ENCODE measurements at regions not wholly inside any gene's neighbourhood (a gene's known extent, or its start where the extent isn't known, plus 50 kb on each side); places are given as distances from the start of the nearest gene placed in this dataset.

DNA sequence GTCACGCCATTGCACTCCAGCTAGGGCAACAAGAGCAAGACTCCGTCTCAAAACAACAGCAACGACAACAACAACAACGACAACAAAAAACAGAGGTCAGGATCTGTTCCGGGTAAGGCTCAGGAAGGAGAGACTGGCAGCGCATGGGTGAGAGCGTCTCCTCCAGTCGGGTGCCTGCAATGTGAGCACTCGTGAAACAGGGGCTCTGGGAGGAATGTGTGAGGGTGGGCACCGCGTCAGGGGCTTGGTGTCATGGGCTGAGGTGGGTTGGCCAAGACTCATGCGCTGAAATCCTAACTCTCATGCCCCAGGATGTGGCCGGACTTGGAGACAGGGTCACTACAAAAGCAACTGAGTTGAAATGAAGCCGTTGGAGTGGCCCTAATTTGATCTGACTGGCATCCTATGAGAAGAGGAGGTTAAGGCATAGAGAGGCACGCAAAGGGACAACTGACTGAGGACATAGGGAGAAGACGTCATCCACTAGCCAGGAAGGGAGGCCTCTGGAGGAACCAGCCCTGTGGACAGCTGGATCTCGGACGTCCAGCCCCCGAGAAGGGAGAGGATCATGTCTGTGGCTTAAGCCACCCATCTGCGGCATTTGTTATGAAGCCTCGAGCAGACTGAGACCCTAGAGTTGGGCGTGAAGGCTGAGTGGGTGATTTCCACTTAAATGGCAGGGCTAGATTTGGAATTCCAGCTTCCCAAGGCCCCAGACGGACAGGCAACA is 241.5 kb upstream of the PITRM1 start:
- H3K36me3 Mint-ChIP-seq, result no peaks in the 10 kb centered on the region
- Histone ChIP-seq H3K4me2 (no peak overlapping the region), H3K79me2 (ENCODE audit: low read depth) (no peaks in the 10 kb centered on the region), H3K27ac (no peak overlapping the region), H3K36me3 (no peaks in the 10 kb centered on the region), H3K27me3 (no peaks in the 10 kb centered on the region), H3K9me3 (ENCODE audit: low read depth) (no peaks in the 10 kb centered on the region), H3K4me1 (no peaks in the 10 kb centered on the region), H2AFZ (replicated peaks) (no peak overlapping the region), H3K9ac (no peak overlapping the region), H4K20me1 (ENCODE audit: low read depth) (no peaks in the 10 kb centered on the region), H3K4me3 (no peak overlapping the region), H3F3A (ENCODE audit: low read depth) (no peaks in the 10 kb centered on the region)
- no peak overlapping the region for H3K4me3 Mint-ChIP-seq
- TF ChIP-seq EZH2phosphoT487 (IDR thresholded peaks at IDR 0.05) (no peak), EZH2 (IDR thresholded peaks at IDR 0.05) (no peak)
- TF ChIP-seq, protein P1, sequence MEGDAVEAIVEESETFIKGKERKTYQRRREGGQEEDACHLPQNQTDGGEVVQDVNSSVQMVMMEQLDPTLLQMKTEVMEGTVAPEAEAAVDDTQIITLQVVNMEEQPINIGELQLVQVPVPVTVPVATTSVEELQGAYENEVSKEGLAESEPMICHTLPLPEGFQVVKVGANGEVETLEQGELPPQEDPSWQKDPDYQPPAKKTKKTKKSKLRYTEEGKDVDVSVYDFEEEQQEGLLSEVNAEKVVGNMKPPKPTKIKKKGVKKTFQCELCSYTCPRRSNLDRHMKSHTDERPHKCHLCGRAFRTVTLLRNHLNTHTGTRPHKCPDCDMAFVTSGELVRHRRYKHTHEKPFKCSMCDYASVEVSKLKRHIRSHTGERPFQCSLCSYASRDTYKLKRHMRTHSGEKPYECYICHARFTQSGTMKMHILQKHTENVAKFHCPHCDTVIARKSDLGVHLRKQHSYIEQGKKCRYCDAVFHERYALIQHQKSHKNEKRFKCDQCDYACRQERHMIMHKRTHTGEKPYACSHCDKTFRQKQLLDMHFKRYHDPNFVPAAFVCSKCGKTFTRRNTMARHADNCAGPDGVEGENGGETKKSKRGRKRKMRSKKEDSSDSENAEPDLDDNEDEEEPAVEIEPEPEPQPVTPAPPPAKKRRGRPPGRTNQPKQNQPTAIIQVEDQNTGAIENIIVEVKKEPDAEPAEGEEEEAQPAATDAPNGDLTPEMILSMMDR (IDR thresholded peaks at IDR 0.05), result no peak
- DNase-seq (ENCODE audit: low spot score), result no peak
- H3K27me3 Mint-ChIP-seq (ENCODE audit: insufficient read depth, low read depth), result peaks cover 2% of the 10 kb centered on the region
- peak overlapping the region; percentile 43 for H3K27ac Mint-ChIP-seq
- H3K4me1 Mint-ChIP-seq, result peaks cover 17% of the 10 kb centered on the region
- H3K9me3 Mint-ChIP-seq, result peaks cover 14% of the 10 kb centered on the region

DNA sequence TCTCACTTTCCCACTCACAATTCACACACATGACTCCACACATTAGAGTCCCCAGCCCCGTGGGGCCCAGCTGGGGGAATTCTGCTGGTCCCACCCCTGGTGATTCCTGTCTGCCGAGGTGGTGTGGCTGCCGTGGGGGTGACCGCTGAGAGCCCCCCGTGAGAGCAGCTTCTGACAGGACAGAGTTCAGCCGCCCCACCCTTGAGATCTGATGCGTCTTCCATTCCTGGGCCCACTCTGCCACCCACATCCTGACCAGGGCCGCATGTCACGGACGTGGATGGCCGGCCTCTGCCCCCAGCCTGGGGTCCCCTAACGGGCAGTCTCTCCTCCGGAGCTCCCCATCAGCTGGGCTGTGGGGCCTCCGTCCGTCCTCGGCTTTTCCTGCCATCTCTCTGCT is 240.1 kb upstream of the PITRM1 start:
- H3K27me3 Mint-ChIP-seq (ENCODE audit: insufficient read depth, low read depth), result peaks cover 2% of the 10 kb centered on the region
- H3K9ac ChIP-seq, result no peak overlapping the region
- no peak overlapping the region for H3K4me2 ChIP-seq
- H3K4me3 Mint-ChIP-seq, result peak overlapping the region; percentile 66
- no peaks in the 10 kb centered on the region for H4K20me1 ChIP-seq (ENCODE audit: low read depth)
- H2AFZ ChIP-seq (replicated peaks), result no peak overlapping the region
- no peaks in the 10 kb centered on the region for H3K36me3 Mint-ChIP-seq
- H3K79me2 ChIP-seq (ENCODE audit: low read depth), result no peaks in the 10 kb centered on the region
- TF ChIP-seq, protein P1 (IDR thresholded peaks at IDR 0.05), result no peak
- TF ChIP-seq EZH2 (IDR thresholded peaks at IDR 0.05) (no peak), EZH2phosphoT487 (IDR thresholded peaks at IDR 0.05) (no peak)
- no peaks in the 10 kb centered on the region for H3K27me3 ChIP-seq
- H3K9me3 ChIP-seq (ENCODE audit: low read depth), result no peaks in the 10 kb centered on the region
- peaks cover 14% of the 10 kb centered on the region for H3K9me3 Mint-ChIP-seq
- peaks cover 17% of the 10 kb centered on the region for H3K4me1 Mint-ChIP-seq
- no peak overlapping the region for H3K27ac ChIP-seq
- H3K27ac Mint-ChIP-seq, result peak overlapping the region; percentile 62
- no peaks in the 10 kb centered on the region for H3F3A ChIP-seq (ENCODE audit: low read depth)
- DNase-seq (ENCODE audit: low spot score), result no peak
- no peaks in the 10 kb centered on the region for H3K36me3 ChIP-seq
- no peak overlapping the region for H3K4me3 ChIP-seq
- no peaks in the 10 kb centered on the region for H3K4me1 ChIP-seq

DNA sequence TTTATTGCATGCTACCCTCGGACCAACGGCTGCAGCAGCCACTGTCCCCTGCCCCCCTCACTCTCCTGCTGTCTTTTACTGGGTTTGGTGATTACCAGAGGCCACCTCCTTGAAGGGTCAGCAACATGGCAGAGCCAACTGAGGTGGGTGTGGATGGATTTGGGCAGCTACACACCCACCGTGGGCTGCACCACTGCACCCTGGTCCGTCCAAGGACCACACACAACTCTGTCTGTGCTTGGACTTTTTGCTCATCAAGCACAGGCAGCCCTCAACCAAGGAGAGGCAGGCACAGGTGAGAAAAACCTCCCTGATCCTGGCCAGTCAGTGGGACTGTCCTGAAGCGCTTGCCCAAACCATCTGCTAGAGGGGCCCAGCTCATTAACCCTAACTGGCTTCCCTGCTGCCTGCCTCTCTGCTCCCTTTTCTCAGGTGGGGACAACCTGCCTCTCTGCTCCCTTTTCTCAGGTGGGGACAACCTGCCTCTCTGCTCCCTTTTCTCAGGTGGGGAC is 239.5 kb upstream of the PITRM1 start:
- no peak overlapping the region for H3K27ac ChIP-seq
- DNase-seq (ENCODE audit: low spot score), result no peak
- no peaks in the 10 kb centered on the region for H4K20me1 ChIP-seq (ENCODE audit: low read depth)
- Mint-ChIP-seq H3K4me3 (no peak overlapping the region), H3K4me1 (peaks cover 17% of the 10 kb centered on the region), H3K9me3 (peaks cover 14% of the 10 kb centered on the region), H3K36me3 (no peaks in the 10 kb centered on the region), H3K27ac (no peak overlapping the region), H3K27me3 (ENCODE audit: insufficient read depth, low read depth) (peaks cover 2% of the 10 kb centered on the region)
- no peaks in the 10 kb centered on the region for H3K9me3 ChIP-seq (ENCODE audit: low read depth)
- H3K4me2 ChIP-seq, result no peak overlapping the region
- H3K36me3 ChIP-seq, result no peaks in the 10 kb centered on the region
- no peak overlapping the region for H3K9ac ChIP-seq
- TF ChIP-seq EZH2 (IDR thresholded peaks at IDR 0.05), result no peak
- TF ChIP-seq EZH2phosphoT487 (IDR thresholded peaks at IDR 0.05), result no peak
- TF ChIP-seq, protein P1 (IDR thresholded peaks at IDR 0.05), result no peak
- H3K4me1 ChIP-seq, result no peaks in the 10 kb centered on the region
- H2AFZ ChIP-seq (replicated peaks), result no peak overlapping the region
- H3K27me3 ChIP-seq, result no peaks in the 10 kb centered on the region
- H3K79me2 ChIP-seq (ENCODE audit: low read depth), result no peaks in the 10 kb centered on the region
- no peaks in the 10 kb centered on the region for H3F3A ChIP-seq (ENCODE audit: low read depth)
- no peak overlapping the region for H3K4me3 ChIP-seq

All from neural progenitor cell (in vitro differentiated cells).